Astrocyte (in vitro differentiated cells and primary cell): ENCODE measurements at regions not wholly inside any gene's neighbourhood (a gene's known extent, or its start where the extent isn't known, plus 50 kb on each side); places are given as distances from the start of the nearest gene placed in this dataset.

Source experiments
- DNase-seq: peaks from one replicate; pipeline ENCODE4 v3.0.0-alpha.2; 2010; ENCODE audit warnings: low read depth
- FAIRE-seq: peaks from 2 replicates; lab custom pipeline; 2011; peaks lifted over from hg19 to GRCh38; lab: Jason Lieb, UNC
- H2AFZ ChIP-seq: 2 replicates; pipeline ENCODE4 v1.6.0; 2012; ENCODE audit warnings: low read depth, low read length, inconsistent platforms
- H3K27ac ChIP-seq: 2 replicates; pipeline ENCODE4 v1.5.1; 2011; ENCODE audit warnings: low read depth, low read length, inconsistent platforms
- H3K27me3 ChIP-seq: 2 replicates; pipeline ENCODE4 v1.6.0; 2011; ENCODE audit warnings: low read length, inconsistent platforms; ENCODE audit not compliant: insufficient read depth
- H3K36me3 ChIP-seq: 2 replicates; pipeline ENCODE4 v1.5.1; 2011; ENCODE audit warnings: low read length, inconsistent platforms; ENCODE audit not compliant: insufficient read depth
- H3K4me1 ChIP-seq: 2 replicates; pipeline ENCODE4 v1.5.1; 2011; ENCODE audit warnings: low read length, inconsistent platforms; ENCODE audit not compliant: insufficient read depth
- H3K4me2 ChIP-seq: 2 replicates; pipeline ENCODE4 v1.6.0; 2012; ENCODE audit warnings: low read length, inconsistent platforms
- H3K4me3 ChIP-seq: 2 replicates; pipeline ENCODE4 v1.5.1; 2011; ENCODE audit warnings: low read depth, mild to moderate bottlenecking, low read length, inconsistent platforms; ENCODE audit not compliant: insufficient read depth
- H3K79me2 ChIP-seq: 2 replicates; pipeline ENCODE4 v1.6.0; 2012; ENCODE audit warnings: mild to moderate bottlenecking, low read length, inconsistent platforms; ENCODE audit not compliant: insufficient read depth
- H3K9ac ChIP-seq: 2 replicates; pipeline ENCODE4 v1.6.0; 2012; ENCODE audit warnings: mild to moderate bottlenecking, low read length, inconsistent platforms
- H3K9me3 ChIP-seq: 2 replicates; pipeline ENCODE4 v1.5.1; 2012; ENCODE audit warnings: low read depth, mild to moderate bottlenecking, low read length, inconsistent platforms; ENCODE audit not compliant: insufficient read depth
- H4K20me1 ChIP-seq: 2 replicates; pipeline ENCODE4 v1.6.0; 2012; ENCODE audit warnings: low read length, inconsistent platforms; ENCODE audit not compliant: insufficient read depth
- H3K27ac Mint-ChIP-seq: one replicate; pipeline ENCODE4 v1.8.0; 2021; ENCODE audit warnings: mild to moderate bottlenecking, mixed read lengths; ENCODE audit not compliant: unreplicated experiment
- H3K27me3 Mint-ChIP-seq: one replicate; pipeline ENCODE4 v1.8.0; 2021; ENCODE audit warnings: low read depth, mixed read lengths; ENCODE audit not compliant: unreplicated experiment
- H3K36me3 Mint-ChIP-seq: one replicate; pipeline ENCODE4 v1.8.0; 2021; ENCODE audit warnings: low read depth, mixed read lengths; ENCODE audit not compliant: unreplicated experiment
- H3K4me1 Mint-ChIP-seq: one replicate; pipeline ENCODE4 v1.8.0; 2021; ENCODE audit warnings: low read depth, mixed read lengths; ENCODE audit not compliant: unreplicated experiment
- H3K4me3 Mint-ChIP-seq: one replicate; pipeline ENCODE4 v1.8.0; 2021; ENCODE audit warnings: mild to moderate bottlenecking, moderate library complexity, mixed read lengths; ENCODE audit not compliant: unreplicated experiment
- H3K9me3 Mint-ChIP-seq: one replicate; pipeline ENCODE4 v1.8.0; 2021; ENCODE audit warnings: mild to moderate bottlenecking, mixed read lengths; ENCODE audit not compliant: unreplicated experiment
- EZH2 ChIP-seq: IDR thresholded peaks from 2 replicates; pipeline ENCODE4 v1.6.1; 2012; ENCODE audit warnings: mild to moderate bottlenecking, low read length, inconsistent platforms; ENCODE audit not compliant: insufficient read depth
- TF ChIP-seq, protein P1 (sequence below): IDR thresholded peaks from 2 replicates; pipeline ENCODE4 v1.5.1; 2011; ENCODE audit warnings: low read depth, mild to moderate bottlenecking, inconsistent platforms, low read length, moderate library complexity; ENCODE audit not compliant: insufficient read depth

DNA sequence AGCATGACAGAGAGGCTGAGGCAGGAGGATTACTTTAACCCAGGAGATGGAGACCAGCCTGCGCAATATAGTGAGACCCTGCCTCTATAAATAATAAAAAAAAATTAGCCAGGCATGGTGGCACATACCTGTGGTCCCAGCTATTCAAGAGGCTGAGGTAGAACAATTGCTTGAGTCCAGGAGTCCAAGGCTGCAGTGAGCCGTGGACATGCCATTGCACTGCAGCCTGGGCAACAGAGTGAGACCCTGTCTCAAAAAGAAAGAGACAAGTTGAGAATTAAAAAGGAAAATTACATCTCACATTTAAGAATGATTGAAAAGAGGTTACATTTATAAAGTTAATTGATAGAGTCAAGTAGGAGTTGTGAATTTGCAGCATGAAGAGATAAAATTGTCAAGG, 91.4 kb upstream of the TMPO start:
- Histone ChIP-seq H3K27me3 (no peaks in the 10 kb centered on the region), H3K4me1 (peaks cover 13% of the 10 kb centered on the region), H3K79me2 (no peaks in the 10 kb centered on the region), H3K27ac (no peak overlapping the region), H3K4me2 (no peak overlapping the region), H4K20me1 (no peaks in the 10 kb centered on the region), H3K9me3 (no peaks in the 10 kb centered on the region), H3K9ac (no peak overlapping the region), H3K4me3 (no peak overlapping the region), H3K36me3 (no peaks in the 10 kb centered on the region), H2AFZ (no peak overlapping the region)
- Mint-ChIP-seq H3K27me3 (no peaks in the 10 kb centered on the region), H3K9me3 (no peaks in the 10 kb centered on the region), H3K36me3 (no peaks in the 10 kb centered on the region), H3K4me3 (no peak overlapping the region), H3K27ac (peak overlapping the region; percentile 41), H3K4me1 (peaks cover 25% of the 10 kb centered on the region)
- TF ChIP-seq, protein P1, sequence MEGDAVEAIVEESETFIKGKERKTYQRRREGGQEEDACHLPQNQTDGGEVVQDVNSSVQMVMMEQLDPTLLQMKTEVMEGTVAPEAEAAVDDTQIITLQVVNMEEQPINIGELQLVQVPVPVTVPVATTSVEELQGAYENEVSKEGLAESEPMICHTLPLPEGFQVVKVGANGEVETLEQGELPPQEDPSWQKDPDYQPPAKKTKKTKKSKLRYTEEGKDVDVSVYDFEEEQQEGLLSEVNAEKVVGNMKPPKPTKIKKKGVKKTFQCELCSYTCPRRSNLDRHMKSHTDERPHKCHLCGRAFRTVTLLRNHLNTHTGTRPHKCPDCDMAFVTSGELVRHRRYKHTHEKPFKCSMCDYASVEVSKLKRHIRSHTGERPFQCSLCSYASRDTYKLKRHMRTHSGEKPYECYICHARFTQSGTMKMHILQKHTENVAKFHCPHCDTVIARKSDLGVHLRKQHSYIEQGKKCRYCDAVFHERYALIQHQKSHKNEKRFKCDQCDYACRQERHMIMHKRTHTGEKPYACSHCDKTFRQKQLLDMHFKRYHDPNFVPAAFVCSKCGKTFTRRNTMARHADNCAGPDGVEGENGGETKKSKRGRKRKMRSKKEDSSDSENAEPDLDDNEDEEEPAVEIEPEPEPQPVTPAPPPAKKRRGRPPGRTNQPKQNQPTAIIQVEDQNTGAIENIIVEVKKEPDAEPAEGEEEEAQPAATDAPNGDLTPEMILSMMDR = no peak
- TF ChIP-seq EZH2 = no peak
- FAIRE-seq (no peak), DNase-seq (no peak)

DNA sequence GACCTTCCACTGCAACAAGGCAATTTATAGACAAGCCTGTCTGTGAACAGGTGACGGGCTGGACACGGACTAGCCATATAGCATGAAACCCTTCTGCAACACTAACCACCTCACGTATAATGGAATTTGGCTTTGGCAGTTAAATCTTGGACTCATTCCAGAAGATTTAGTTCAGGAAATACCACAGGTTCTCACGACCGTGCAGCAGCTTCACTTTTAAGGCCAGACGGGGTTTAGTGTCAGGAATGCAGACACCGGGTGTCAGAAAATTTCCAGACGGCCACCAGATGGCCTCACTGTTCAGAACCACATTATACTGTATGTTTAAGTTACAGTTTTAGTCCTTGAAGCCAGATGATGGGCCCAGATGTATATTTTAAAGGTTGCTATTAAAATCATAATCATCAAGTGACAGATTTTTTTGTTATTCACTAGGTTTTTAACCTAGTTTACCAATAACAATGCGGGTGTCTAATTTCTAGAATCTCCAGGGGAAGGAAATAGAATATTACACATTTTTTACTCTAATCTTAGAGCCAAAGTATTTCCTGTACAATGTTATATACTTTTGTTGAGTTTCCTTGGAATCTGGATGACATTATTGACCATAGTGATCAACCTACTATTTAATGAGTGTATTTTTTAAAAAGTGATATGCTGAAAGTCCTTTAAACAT, 90.5 kb upstream of the TMPO start:
- H3K79me2 ChIP-seq = no peaks in the 10 kb centered on the region
- no peak overlapping the region for H3K4me3 ChIP-seq
- TF ChIP-seq, protein P1 = peak; percentile 79
- TF ChIP-seq EZH2 = no peak
- Mint-ChIP-seq H3K27me3 (no peaks in the 10 kb centered on the region), H3K36me3 (no peaks in the 10 kb centered on the region), H3K4me1 (peaks cover 16% of the 10 kb centered on the region), H3K9me3 (no peaks in the 10 kb centered on the region), H3K4me3 (no peak overlapping the region), H3K27ac (peak overlapping the region; percentile 65)
- no peak overlapping the region for H3K27ac ChIP-seq
- H3K4me2 ChIP-seq = peak overlapping the region; percentile 58
- H4K20me1 ChIP-seq = no peaks in the 10 kb centered on the region
- no peaks in the 10 kb centered on the region for H3K9me3 ChIP-seq
- no peak overlapping the region for H3K9ac ChIP-seq
- H3K27me3 ChIP-seq = no peaks in the 10 kb centered on the region
- H3K36me3 ChIP-seq = no peaks in the 10 kb centered on the region
- DNase-seq (peak; percentile 85), FAIRE-seq (peak; percentile 97)
- H2AFZ ChIP-seq = no peak overlapping the region
- peaks cover 4% of the 10 kb centered on the region for H3K4me1 ChIP-seq

DNA sequence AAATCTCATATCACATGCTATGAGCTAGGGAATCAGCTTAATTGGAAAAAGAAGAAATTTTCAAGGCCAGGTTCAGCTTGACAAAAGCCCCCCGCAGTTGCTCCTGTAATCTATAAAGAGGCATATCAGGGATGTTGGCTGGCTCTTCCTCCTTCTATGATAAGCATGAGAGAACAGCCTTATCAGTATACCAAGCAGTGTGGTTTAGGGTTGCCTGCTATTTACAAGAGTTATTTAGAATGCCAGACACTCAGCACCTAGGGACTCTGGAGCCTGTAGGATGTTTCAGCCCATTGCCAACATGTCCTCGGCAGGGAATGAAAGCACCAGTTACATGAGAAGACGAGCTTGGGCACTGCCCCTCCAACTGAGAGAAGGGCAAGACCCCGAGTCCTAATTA, 89.5 kb upstream of the TMPO start:
- Histone ChIP-seq H3K27me3 (no peaks in the 10 kb centered on the region), H3K9me3 (no peaks in the 10 kb centered on the region), H3K27ac (no peak overlapping the region), H3K4me2 (no peak overlapping the region), H3K9ac (no peak overlapping the region), H3K4me3 (no peak overlapping the region), H3K4me1 (peaks cover 4% of the 10 kb centered on the region), H3K79me2 (no peaks in the 10 kb centered on the region), H2AFZ (no peak overlapping the region), H4K20me1 (no peaks in the 10 kb centered on the region), H3K36me3 (no peaks in the 10 kb centered on the region)
- TF ChIP-seq EZH2 = no peak
- TF ChIP-seq, protein P1 = no peak
- no peaks in the 10 kb centered on the region for H3K9me3 Mint-ChIP-seq
- H3K27ac Mint-ChIP-seq = no peak overlapping the region
- H3K27me3 Mint-ChIP-seq = no peaks in the 10 kb centered on the region
- H3K4me3 Mint-ChIP-seq = no peak overlapping the region
- peaks cover 15% of the 10 kb centered on the region for H3K4me1 Mint-ChIP-seq
- H3K36me3 Mint-ChIP-seq = no peaks in the 10 kb centered on the region
- DNase-seq (no peak), FAIRE-seq (no peak)
